ENCODE measurements at regions not wholly inside any gene's neighbourhood (a gene's known extent, or its start where the extent isn't known, plus 50 kb on each side); places are given as distances from the start of the nearest gene placed in this dataset.

- TF ChIP-seq CREB1 (IDR thresholded peaks at IDR 0.05; ENCODE audit: low read depth) = no peak
- TF ChIP-seq MAX (IDR thresholded peaks at IDR 0.05) = no peak
Observed at GRCh38 chr2:729376-729861, 52.2 kb upstream of the TMEM18 start.
